Keratinocyte (primary cell): ENCODE measurements at regions not wholly inside any gene's neighbourhood (a gene's known extent, or its start where the extent isn't known, plus 50 kb on each side); places are given as distances from the start of the nearest gene placed in this dataset.

ENCODE experiments used
- DNase-seq: peaks from one replicate; pipeline ENCODE4 v3.0.0-alpha.2; 2011; ENCODE audit warnings: low read depth, missing footprints, low spot score
- FAIRE-seq: peaks from 2 replicates; lab custom pipeline; 2011; peaks lifted over from hg19 to GRCh38; lab: Jason Lieb, UNC
- H2AFZ ChIP-seq: 2 replicates; pipeline ENCODE4 v1.6.0; 2012; ENCODE audit warnings: low read length, control low read depth, inconsistent platforms; ENCODE audit not compliant: control insufficient read depth
- H3K27ac ChIP-seq: 2 replicates; pipeline ENCODE4 v1.5.1; 2011; ENCODE audit warnings: low read length; ENCODE audit not compliant: control insufficient read depth, insufficient read depth
- H3K27me3 ChIP-seq: 3 replicates; pipeline ENCODE4 v1.6.0; 2011; ENCODE audit warnings: low read length; ENCODE audit not compliant: control insufficient read depth, insufficient read depth; ENCODE audit errors: extremely low read depth
- H3K36me3 ChIP-seq, 2 experiments: 2 replicates in 1 of 2; 3 replicates in 1 of 2; pipeline ENCODE4 v1.5.1; 2011; ENCODE audit warnings: low read length in 2 of 2, mild to moderate bottlenecking in 1 of 2; ENCODE audit not compliant: control insufficient read depth in 2 of 2, insufficient read depth in 2 of 2; ENCODE audit errors: extremely low read depth in 1 of 2
- H3K4me1 ChIP-seq: 3 replicates; pipeline ENCODE4 v1.5.1; 2011; ENCODE audit warnings: low read length; ENCODE audit not compliant: control insufficient read depth, insufficient read depth; ENCODE audit errors: extremely low read depth
- H3K4me2 ChIP-seq: 3 replicates; pipeline ENCODE4 v1.6.0; 2011; ENCODE audit warnings: low read depth, low read length; ENCODE audit not compliant: control insufficient read depth, insufficient read depth; ENCODE audit errors: extremely low read depth
- H3K4me3 ChIP-seq, 3 experiments: fragments of 200-600 bp in 1 of 3; sonication (generic) in 1 of 3; 2 replicates in 2 of 3; 3 replicates in 1 of 3; pipeline ENCODE4 v1.5.1; 2011 to 2016; ENCODE audit warnings: low read length in 3 of 3, mild to moderate bottlenecking in 3 of 3, control low read depth in 2 of 3, inconsistent platforms in 1 of 3, low read depth in 1 of 3, mixed read lengths in 1 of 3, mixed run types in 1 of 3, moderate library complexity in 1 of 3; ENCODE audit not compliant: control insufficient read depth in 2 of 3, insufficient read depth in 2 of 3; ENCODE audit errors: extremely low read depth in 1 of 3
- H3K79me2 ChIP-seq: 2 replicates; pipeline ENCODE4 v1.6.0; 2012; ENCODE audit warnings: low read length; ENCODE audit not compliant: control insufficient read depth, insufficient read depth
- H3K9ac ChIP-seq: 3 replicates; pipeline ENCODE4 v1.6.0; 2011; ENCODE audit warnings: low read length; ENCODE audit not compliant: control insufficient read depth, insufficient read depth; ENCODE audit errors: extremely low read depth
- H3K9me1 ChIP-seq: 3 replicates; pipeline ENCODE4 v1.6.0; 2011; ENCODE audit warnings: low read length; ENCODE audit not compliant: control insufficient read depth, insufficient read depth; ENCODE audit errors: extremely low read depth
- H3K9me3 ChIP-seq: 2 replicates; pipeline ENCODE4 v1.5.1; 2012; ENCODE audit warnings: low read depth, low read length; ENCODE audit not compliant: control insufficient read depth
- H4K20me1 ChIP-seq: 3 replicates; pipeline ENCODE4 v1.6.0; 2011; ENCODE audit warnings: low read length; ENCODE audit not compliant: control insufficient read depth, insufficient read depth; ENCODE audit errors: extremely low read depth
- EZH2 ChIP-seq: IDR thresholded peaks from one replicate; pipeline ENCODE4 v1.6.1; 2012; ENCODE audit warnings: inconsistent platforms, mild to moderate bottlenecking, low read length, moderate library complexity
- dilution Hi-C: fragments of 300-500 bp; cut with MboI; formaldehyde crosslinking; loops from one replicate; pipeline ENCODE4 v1.7.0; 2020; ENCODE audit warnings: low sequenced_read_pairs; ENCODE audit not compliant: extremely low pct_ligation_motif_present
- TF ChIP-seq, protein P1 (sequence below), 3 experiments: IDR thresholded peaks in 1 of 3; conservative IDR thresholded peaks in 1 of 3; optimal IDR thresholded peaks in 1 of 3; 2 replicates in 2 of 3; 3 replicates in 1 of 3; pipeline versions ENCODE3 to v1.5.1; 2011; ENCODE audit warnings: low read length in 3 of 3, mild to moderate bottlenecking in 3 of 3, moderate library complexity in 2 of 3, control low read depth in 1 of 3, inconsistent platforms in 1 of 3; ENCODE audit not compliant: insufficient read depth in 2 of 3; ENCODE audit errors: extremely low read depth in 1 of 3

DNA sequence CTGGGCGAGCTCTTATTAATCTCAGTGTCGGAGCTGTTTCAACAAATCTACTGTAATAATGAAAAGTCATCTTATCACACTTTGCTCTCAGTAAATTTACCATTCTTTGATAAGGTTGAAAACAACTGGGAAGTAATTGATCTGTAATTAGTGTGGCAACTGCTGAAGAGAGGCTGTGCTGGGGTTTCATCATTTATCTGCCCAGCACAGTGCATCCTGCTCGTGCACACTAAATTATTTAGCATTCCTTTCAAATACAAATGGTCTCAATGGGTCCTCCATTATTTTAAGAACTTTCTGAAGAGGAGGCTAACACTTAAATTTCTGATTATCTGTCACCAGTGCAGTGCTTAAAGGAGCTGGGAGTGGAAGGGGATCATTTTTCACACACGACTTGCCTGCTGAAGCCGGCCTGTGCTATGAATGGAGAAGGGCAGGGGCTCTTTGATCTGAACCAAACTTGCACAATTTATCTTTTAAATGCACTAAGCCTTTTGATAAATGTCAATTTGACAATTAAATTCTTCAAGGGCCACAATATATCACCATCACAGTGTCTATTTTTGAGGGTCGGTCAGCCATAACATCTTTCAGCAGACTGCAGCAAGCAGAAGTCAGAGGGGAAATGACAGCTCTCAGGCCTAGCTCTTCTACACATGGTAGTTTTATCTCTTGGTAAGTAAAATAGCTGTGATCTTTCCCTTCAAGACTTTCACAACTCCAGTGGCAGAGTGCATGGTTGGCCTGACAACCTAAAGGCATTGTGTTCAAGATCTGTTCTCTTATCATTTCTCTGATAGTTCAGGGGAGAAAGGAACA, 106.4 kb upstream of the EFNA5 start:
- Histone ChIP-seq H3K27ac (no peak overlapping the region), H3K9me3 (no peaks in the 10 kb centered on the region), H3K36me3 (no peaks in the 10 kb centered on the region), H3K27me3 (peaks cover 9% of the 10 kb centered on the region), H3K4me2 (no peak overlapping the region), H3K4me3 (no peak overlapping the region), H3K9ac (no peak overlapping the region), H3K4me1 (no peaks in the 10 kb centered on the region), H4K20me1 (no peaks in the 10 kb centered on the region), H3K9me1 (no peaks in the 10 kb centered on the region), H3K79me2 (no peaks in the 10 kb centered on the region), H2AFZ (no peak overlapping the region)
- FAIRE-seq (no peak), DNase-seq (no peak)
- dilution Hi-C loops: no loop called here
- TF ChIP-seq, protein P1, sequence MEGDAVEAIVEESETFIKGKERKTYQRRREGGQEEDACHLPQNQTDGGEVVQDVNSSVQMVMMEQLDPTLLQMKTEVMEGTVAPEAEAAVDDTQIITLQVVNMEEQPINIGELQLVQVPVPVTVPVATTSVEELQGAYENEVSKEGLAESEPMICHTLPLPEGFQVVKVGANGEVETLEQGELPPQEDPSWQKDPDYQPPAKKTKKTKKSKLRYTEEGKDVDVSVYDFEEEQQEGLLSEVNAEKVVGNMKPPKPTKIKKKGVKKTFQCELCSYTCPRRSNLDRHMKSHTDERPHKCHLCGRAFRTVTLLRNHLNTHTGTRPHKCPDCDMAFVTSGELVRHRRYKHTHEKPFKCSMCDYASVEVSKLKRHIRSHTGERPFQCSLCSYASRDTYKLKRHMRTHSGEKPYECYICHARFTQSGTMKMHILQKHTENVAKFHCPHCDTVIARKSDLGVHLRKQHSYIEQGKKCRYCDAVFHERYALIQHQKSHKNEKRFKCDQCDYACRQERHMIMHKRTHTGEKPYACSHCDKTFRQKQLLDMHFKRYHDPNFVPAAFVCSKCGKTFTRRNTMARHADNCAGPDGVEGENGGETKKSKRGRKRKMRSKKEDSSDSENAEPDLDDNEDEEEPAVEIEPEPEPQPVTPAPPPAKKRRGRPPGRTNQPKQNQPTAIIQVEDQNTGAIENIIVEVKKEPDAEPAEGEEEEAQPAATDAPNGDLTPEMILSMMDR (optimal IDR thresholded peaks at IDR 0.05 in 1 of 3, IDR thresholded peaks at IDR 0.05 in 1 of 3, conservative IDR thresholded peaks at IDR 0.05 in 1 of 3; ENCODE audit: extremely low read depth in 1 of 3, insufficient read depth in 2 of 3, low read length in 3 of 3): no peak
- no peak for TF ChIP-seq EZH2

DNA sequence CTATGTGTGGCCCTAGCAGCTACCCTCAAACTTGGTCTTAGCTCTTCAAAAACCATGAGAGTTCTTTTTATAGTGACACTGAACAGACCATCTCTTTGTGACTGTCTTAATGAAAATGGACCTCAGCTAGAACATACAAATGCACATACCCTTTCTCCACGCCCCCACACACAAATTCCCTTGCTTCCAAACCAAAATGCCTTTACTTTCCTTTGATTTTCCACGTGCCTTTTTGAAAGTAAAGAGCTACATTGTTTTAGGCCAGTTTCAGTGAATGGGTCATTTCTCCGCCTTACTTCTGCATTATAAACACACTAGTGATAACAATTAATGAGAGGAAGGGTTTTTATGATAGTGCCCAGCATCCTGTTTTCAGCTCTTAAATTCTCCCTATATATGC, 105.8 kb upstream of the EFNA5 start:
- Histone ChIP-seq H3K36me3 (no peaks in the 10 kb centered on the region), H3K4me3 (no peak overlapping the region), H3K9ac (no peak overlapping the region), H3K4me2 (no peak overlapping the region), H3K27ac (no peak overlapping the region), H3K4me1 (no peaks in the 10 kb centered on the region), H3K27me3 (peaks cover 9% of the 10 kb centered on the region), H3K9me3 (no peaks in the 10 kb centered on the region), H4K20me1 (no peaks in the 10 kb centered on the region), H3K79me2 (no peaks in the 10 kb centered on the region), H2AFZ (no peak overlapping the region), H3K9me1 (no peaks in the 10 kb centered on the region)
- dilution Hi-C loops: no loop called here
- TF ChIP-seq EZH2: no peak
- TF ChIP-seq, protein P1 (optimal IDR thresholded peaks at IDR 0.05 in 1 of 3, IDR thresholded peaks at IDR 0.05 in 1 of 3, conservative IDR thresholded peaks at IDR 0.05 in 1 of 3; ENCODE audit: extremely low read depth in 1 of 3, insufficient read depth in 2 of 3, low read length in 3 of 3): no peak
- no peak for FAIRE-seq
- DNase-seq: no peak
